ENCODE measurements at regions not wholly inside any gene's neighbourhood (a gene's known extent, or its start where the extent isn't known, plus 50 kb on each side); places are given as distances from the start of the nearest gene placed in this dataset.

DNA sequence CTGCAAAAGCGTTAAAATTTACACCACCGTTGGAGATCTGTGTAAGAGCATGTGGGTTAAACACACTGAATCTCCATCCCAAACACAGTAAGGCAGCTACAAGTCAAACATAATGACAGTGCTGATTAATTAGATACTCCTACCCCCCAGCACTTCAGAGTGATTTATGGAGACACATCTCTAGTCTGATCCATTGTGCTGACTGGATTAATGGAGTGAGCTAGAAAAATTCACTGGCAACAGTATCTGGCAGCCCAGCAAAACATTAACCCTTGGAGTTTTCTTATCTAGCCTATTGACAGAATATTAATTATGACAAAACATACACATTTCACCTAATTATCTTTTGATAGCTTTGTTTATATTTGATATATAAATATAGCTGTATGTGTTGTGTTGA, 188.6 kb upstream of the ISL1 start:
- H3K27me3 ChIP-seq (ENCODE audit: insufficient read depth, low read depth) = no peaks in the 10 kb centered on the region
- H3K36me3 ChIP-seq (ENCODE audit: insufficient read depth) = no peaks in the 10 kb centered on the region
- H3K27ac ChIP-seq = no peak overlapping the region
- TF ChIP-seq, protein P1, sequence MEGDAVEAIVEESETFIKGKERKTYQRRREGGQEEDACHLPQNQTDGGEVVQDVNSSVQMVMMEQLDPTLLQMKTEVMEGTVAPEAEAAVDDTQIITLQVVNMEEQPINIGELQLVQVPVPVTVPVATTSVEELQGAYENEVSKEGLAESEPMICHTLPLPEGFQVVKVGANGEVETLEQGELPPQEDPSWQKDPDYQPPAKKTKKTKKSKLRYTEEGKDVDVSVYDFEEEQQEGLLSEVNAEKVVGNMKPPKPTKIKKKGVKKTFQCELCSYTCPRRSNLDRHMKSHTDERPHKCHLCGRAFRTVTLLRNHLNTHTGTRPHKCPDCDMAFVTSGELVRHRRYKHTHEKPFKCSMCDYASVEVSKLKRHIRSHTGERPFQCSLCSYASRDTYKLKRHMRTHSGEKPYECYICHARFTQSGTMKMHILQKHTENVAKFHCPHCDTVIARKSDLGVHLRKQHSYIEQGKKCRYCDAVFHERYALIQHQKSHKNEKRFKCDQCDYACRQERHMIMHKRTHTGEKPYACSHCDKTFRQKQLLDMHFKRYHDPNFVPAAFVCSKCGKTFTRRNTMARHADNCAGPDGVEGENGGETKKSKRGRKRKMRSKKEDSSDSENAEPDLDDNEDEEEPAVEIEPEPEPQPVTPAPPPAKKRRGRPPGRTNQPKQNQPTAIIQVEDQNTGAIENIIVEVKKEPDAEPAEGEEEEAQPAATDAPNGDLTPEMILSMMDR (conservative IDR thresholded peaks at IDR 0.05; ENCODE audit: low read depth, low read length) = no peak
- no peak overlapping the region for H3K9ac ChIP-seq
- H3K79me2 ChIP-seq (ENCODE audit: insufficient read depth, low read depth) = no peaks in the 10 kb centered on the region
- H2AFZ ChIP-seq (ENCODE audit: low read depth) = no peak overlapping the region
- no peaks in the 10 kb centered on the region for H3K4me1 ChIP-seq (ENCODE audit: low read depth, poor library complexity, severe bottlenecking)
- no peak overlapping the region for H3K4me2 ChIP-seq
- no peak overlapping the region for H3K4me3 ChIP-seq (IDR thresholded peaks at IDR 0.05; ENCODE audit: insufficient read depth, low read depth, low read length)
- H4K20me1 ChIP-seq (ENCODE audit: insufficient read depth) = no peaks in the 10 kb centered on the region

DNA sequence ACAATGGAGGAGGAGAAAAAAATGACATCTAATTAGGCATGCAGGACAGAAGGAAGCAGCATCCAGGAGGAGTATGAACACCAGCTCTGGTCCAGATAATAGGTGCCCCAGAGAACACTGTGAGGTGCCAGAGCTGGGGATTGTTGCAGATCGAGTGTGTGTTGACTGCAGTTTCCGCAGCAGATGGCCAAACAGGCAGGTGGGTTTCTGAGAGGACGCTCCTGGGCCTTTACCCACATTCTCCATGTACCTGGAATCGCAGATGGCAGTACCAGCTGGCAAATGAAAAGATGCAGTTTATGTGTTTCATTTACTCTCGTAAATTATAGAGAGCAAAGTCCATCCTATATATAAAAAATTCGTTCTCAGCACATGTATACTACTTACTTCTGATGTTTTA, 182.2 kb upstream of the ISL1 start:
- H3K79me2 ChIP-seq (ENCODE audit: insufficient read depth, low read depth) = no peaks in the 10 kb centered on the region
- H3K27ac ChIP-seq = no peak overlapping the region
- no peak overlapping the region for H3K4me3 ChIP-seq (IDR thresholded peaks at IDR 0.05; ENCODE audit: insufficient read depth, low read depth, low read length)
- TF ChIP-seq, protein P1 (conservative IDR thresholded peaks at IDR 0.05; ENCODE audit: low read depth, low read length) = no peak
- no peaks in the 10 kb centered on the region for H3K4me1 ChIP-seq (ENCODE audit: low read depth, poor library complexity, severe bottlenecking)
- H4K20me1 ChIP-seq (ENCODE audit: insufficient read depth) = no peaks in the 10 kb centered on the region
- no peaks in the 10 kb centered on the region for H3K27me3 ChIP-seq (ENCODE audit: insufficient read depth, low read depth)
- no peak overlapping the region for H3K4me2 ChIP-seq
- no peak overlapping the region for H2AFZ ChIP-seq (ENCODE audit: low read depth)
- H3K9ac ChIP-seq = no peak overlapping the region
- H3K36me3 ChIP-seq (ENCODE audit: insufficient read depth) = no peaks in the 10 kb centered on the region

- H4K20me1 ChIP-seq (ENCODE audit: insufficient read depth) = no peaks in the 10 kb centered on the region
- H3K4me2 ChIP-seq = no peak overlapping the region
- H3K36me3 ChIP-seq (ENCODE audit: insufficient read depth) = no peaks in the 10 kb centered on the region
- H3K27ac ChIP-seq = no peak overlapping the region
- H3K4me3 ChIP-seq (IDR thresholded peaks at IDR 0.05; ENCODE audit: insufficient read depth, low read depth, low read length) = no peak overlapping the region
- no peaks in the 10 kb centered on the region for H3K4me1 ChIP-seq (ENCODE audit: low read depth, poor library complexity, severe bottlenecking)
- H3K79me2 ChIP-seq (ENCODE audit: insufficient read depth, low read depth) = no peaks in the 10 kb centered on the region
- TF ChIP-seq, protein P1 (conservative IDR thresholded peaks at IDR 0.05; ENCODE audit: low read depth, low read length) = no peak
- no peaks in the 10 kb centered on the region for H3K27me3 ChIP-seq (ENCODE audit: insufficient read depth, low read depth)
- H2AFZ ChIP-seq (ENCODE audit: low read depth) = no peak overlapping the region
- H3K9ac ChIP-seq = no peak overlapping the region
Measured at GRCh38 chr5:51201708-51202107, 181.5 kb upstream of the ISL1 start.

DNA sequence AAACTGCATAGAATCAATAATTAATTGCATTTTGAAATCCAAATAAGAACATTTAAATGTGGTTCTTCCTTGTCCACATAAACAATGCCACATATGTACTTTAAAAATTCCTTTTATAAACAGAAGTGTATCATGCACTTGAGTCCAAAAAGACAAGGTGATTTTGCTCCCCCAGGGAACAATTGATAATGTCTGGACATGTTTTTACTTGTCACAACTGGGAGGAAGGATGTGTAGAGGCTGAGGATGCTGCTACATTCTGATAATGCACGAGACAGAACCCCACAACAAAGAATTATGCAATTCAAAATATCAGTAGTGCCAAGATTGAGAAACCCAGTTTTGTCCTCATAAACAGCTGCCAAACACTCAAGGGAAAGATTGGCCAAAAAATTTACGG, 181.1 kb upstream of the ISL1 start:
- no peaks in the 10 kb centered on the region for H4K20me1 ChIP-seq (ENCODE audit: insufficient read depth)
- no peak overlapping the region for H3K4me3 ChIP-seq (IDR thresholded peaks at IDR 0.05; ENCODE audit: insufficient read depth, low read depth, low read length)
- H3K36me3 ChIP-seq (ENCODE audit: insufficient read depth) = no peaks in the 10 kb centered on the region
- no peaks in the 10 kb centered on the region for H3K4me1 ChIP-seq (ENCODE audit: low read depth, poor library complexity, severe bottlenecking)
- no peak overlapping the region for H3K9ac ChIP-seq
- H3K4me2 ChIP-seq = no peak overlapping the region
- H3K27me3 ChIP-seq (ENCODE audit: insufficient read depth, low read depth) = no peaks in the 10 kb centered on the region
- H2AFZ ChIP-seq (ENCODE audit: low read depth) = no peak overlapping the region
- H3K27ac ChIP-seq = no peak overlapping the region
- TF ChIP-seq, protein P1 (conservative IDR thresholded peaks at IDR 0.05; ENCODE audit: low read depth, low read length) = no peak
- H3K79me2 ChIP-seq (ENCODE audit: insufficient read depth, low read depth) = no peaks in the 10 kb centered on the region

GRCh38 chr5:51203598-51203997, 179.7 kb upstream of the ISL1 start:
- Histone ChIP-seq H2AFZ (ENCODE audit: low read depth) (no peak overlapping the region), H3K9ac (no peak overlapping the region), H4K20me1 (ENCODE audit: insufficient read depth) (no peaks in the 10 kb centered on the region), H3K27ac (no peak overlapping the region), H3K4me1 (ENCODE audit: low read depth, poor library complexity, severe bottlenecking) (no peaks in the 10 kb centered on the region), H3K4me2 (no peak overlapping the region), H3K27me3 (ENCODE audit: insufficient read depth, low read depth) (no peaks in the 10 kb centered on the region), H3K36me3 (ENCODE audit: insufficient read depth) (no peaks in the 10 kb centered on the region), H3K79me2 (ENCODE audit: insufficient read depth, low read depth) (no peaks in the 10 kb centered on the region), H3K4me3 (IDR thresholded peaks at IDR 0.05; ENCODE audit: insufficient read depth, low read depth, low read length) (no peak overlapping the region)
- TF ChIP-seq, protein P1 (conservative IDR thresholded peaks at IDR 0.05; ENCODE audit: low read depth, low read length) = no peak

Measured in KMS-11 (cell line).